Gastroesophageal sphincter (tissue), 4 donors: ENCODE measurements at regions not wholly inside any gene's neighbourhood (a gene's known extent, or its start where the extent isn't known, plus 50 kb on each side); places are given as distances from the start of the nearest gene placed in this dataset.

ENCODE experiments used
- ATAC-seq: fragments of 150-250 bp; one replicate; pipeline ENCODE4 v1.9.1; 2016; ENCODE audit warnings: mild to moderate bottlenecking, moderate library complexity
- H3K27ac ChIP-seq, 4 donors: fragments of 200-600 bp; sonication (generic) in 3 of 4; 1 replicate in 3 of 4; 2 replicates in 1 of 4; pipeline ENCODE4 v1.5.1; 2016 to 2019
- H3K27me3 ChIP-seq: fragments of 200-600 bp; sonication (generic); one replicate; pipeline ENCODE4 v1.5.1; 2019
- H3K36me3 ChIP-seq, 2 donors: fragments of 200-600 bp; sonication (generic); one replicate each; pipeline ENCODE4 v1.5.1; 2019; ENCODE audit warnings: control low read depth in 1 of 2
- H3K4me1 ChIP-seq, 3 donors: fragments of 200-600 bp; sonication (generic); 1 replicate in 2 of 3; 2 replicates in 1 of 3; pipeline ENCODE4 v1.5.1; 2016 to 2019; ENCODE audit warnings: control low read depth in 2 of 3
- H3K4me3 ChIP-seq, 2 donors: fragments of 200-600 bp; sonication (generic); one replicate each; pipeline ENCODE4 v1.5.1; 2019; ENCODE audit warnings: mild to moderate bottlenecking in 1 of 2, moderate library complexity in 1 of 2
- H3K9me3 ChIP-seq, 3 donors: fragments of 200-600 bp; sonication (generic); one replicate each; pipeline ENCODE4 v1.5.1; 2017 to 2019; ENCODE audit warnings: control low read depth in 2 of 3
- CTCF ChIP-seq, 4 experiments: fragments of 200-600 bp in 2 of 4; fragments of 450-650 bp in 2 of 4; sonication (generic) in 1 of 4; IDR thresholded peaks; one replicate each; pipeline ENCODE4 v1.5.1; 2017 to 2019; ENCODE audit warnings: antibody characterized with exemption in 4 of 4, mild to moderate bottlenecking in 2 of 4, moderate library complexity in 2 of 4
- EP300 ChIP-seq: sonication (generic); formaldehyde crosslinking; IDR thresholded peaks from one replicate; pipeline ENCODE4 v1.6.1; 2017; ENCODE audit warnings: antibody characterized with exemption, mild to moderate bottlenecking
- POLR2A ChIP-seq, 2 donors: fragments of 450-650 bp; IDR thresholded peaks; one replicate each; pipeline ENCODE4 v1.6.1; 2017; ENCODE audit warnings: antibody characterized with exemption in 2 of 2, mild to moderate bottlenecking in 2 of 2, moderate library complexity in 1 of 2
- POLR2AphosphoS5 ChIP-seq: sonication (generic); formaldehyde crosslinking; IDR thresholded peaks from one replicate; pipeline ENCODE4 v1.6.1; 2017; ENCODE audit warnings: antibody characterized with exemption
- WGBS, 2 donors: methylation state at CpG; one replicate each; pipeline ENCODE4 v1.1.5; 2018; ENCODE audit warnings: low coverage in 1 of 2; 5-methylcytosine and 5-hydroxymethylcytosine counted together

- no peak overlapping the region for H3K4me3 ChIP-seq
- H3K9me3 ChIP-seq, result no peaks in the 10 kb centered on the region
- no peaks in the 10 kb centered on the region for H3K27me3 ChIP-seq
- WGBS, 2 donors, result 72 to 83% methylated on average over 4 of the region's 4 CpGs
- H3K36me3 ChIP-seq, result no peaks in the 10 kb centered on the region
- H3K4me1 ChIP-seq, result peaks cover 0 to 12% (median 0%) of the 10 kb centered on the region in 3 donors
- no peak overlapping the region for H3K27ac ChIP-seq
- TF ChIP-seq POLR2AphosphoS5, result no peak
- no peak for TF ChIP-seq EP300
- no peak for TF ChIP-seq POLR2A (IDR thresholded peaks at IDR 0.05)
- no peak for TF ChIP-seq CTCF (IDR thresholded peaks at IDR 0.05)
- ATAC-seq, result no peak
Measured at GRCh38 chr5:124936626-124936933, 190.1 kb upstream of the ZNF608 start.

- no peak overlapping the region for H3K4me3 ChIP-seq
- WGBS, 2 donors, result 74 to 84% methylated on average over 10 of the region's 10 CpGs
- no peaks in the 10 kb centered on the region for H3K27me3 ChIP-seq
- no peaks in the 10 kb centered on the region for H3K9me3 ChIP-seq
- H3K27ac ChIP-seq, result no peak overlapping the region
- no peaks in the 10 kb centered on the region for H3K4me1 ChIP-seq
- no peak for TF ChIP-seq CTCF (IDR thresholded peaks at IDR 0.05)
- TF ChIP-seq POLR2AphosphoS5, result no peak
- TF ChIP-seq EP300, result no peak
- TF ChIP-seq POLR2A (IDR thresholded peaks at IDR 0.05), result no peak
- no peaks in the 10 kb centered on the region for H3K36me3 ChIP-seq
- ATAC-seq, result no peak
Measured at GRCh38 chr5:124941051-124942049, 194.9 kb upstream of the ZNF608 start.

GRCh38 chr5:124948062-124948753 is 201.8 kb upstream of the ZNF608 start:
- Histone ChIP-seq H3K4me3 (no peak overlapping the region), H3K9me3 (no peaks in the 10 kb centered on the region), H3K27ac (no peak overlapping the region), H3K36me3 (no peaks in the 10 kb centered on the region), H3K27me3 (no peaks in the 10 kb centered on the region), H3K4me1 (no peaks in the 10 kb centered on the region)
- TF ChIP-seq POLR2A (IDR thresholded peaks at IDR 0.05) (no peak), POLR2AphosphoS5 (no peak), EP300 (no peak), CTCF (IDR thresholded peaks at IDR 0.05) (no peak)
- WGBS, 2 donors, result 70 to 73% methylated on average over 9 of the region's 9 CpGs
- no peak for ATAC-seq

- Histone ChIP-seq H3K27me3 (no peaks in the 10 kb centered on the region), H3K27ac (no peak overlapping the region), H3K9me3 (no peaks in the 10 kb centered on the region), H3K36me3 (no peaks in the 10 kb centered on the region), H3K4me1 (peaks cover 0 to under 1% (median 0%) of the 10 kb centered on the region in 3 donors), H3K4me3 (no peak overlapping the region)
- 64 to 81% methylated on average over 4 of the region's 4 CpGs for WGBS, 2 donors
- ATAC-seq, result no peak
- TF ChIP-seq POLR2AphosphoS5 (no peak), EP300 (no peak), CTCF (IDR thresholded peaks at IDR 0.05) (no peak), POLR2A (IDR thresholded peaks at IDR 0.05) (no peak)
Measured at GRCh38 chr5:124948754-124949275, 202.4 kb upstream of the ZNF608 start.
